ENCODE measurements at regions not wholly inside any gene's neighbourhood (a gene's known extent, or its start where the extent isn't known, plus 50 kb on each side); places are given as distances from the start of the nearest gene placed in this dataset.

DNA sequence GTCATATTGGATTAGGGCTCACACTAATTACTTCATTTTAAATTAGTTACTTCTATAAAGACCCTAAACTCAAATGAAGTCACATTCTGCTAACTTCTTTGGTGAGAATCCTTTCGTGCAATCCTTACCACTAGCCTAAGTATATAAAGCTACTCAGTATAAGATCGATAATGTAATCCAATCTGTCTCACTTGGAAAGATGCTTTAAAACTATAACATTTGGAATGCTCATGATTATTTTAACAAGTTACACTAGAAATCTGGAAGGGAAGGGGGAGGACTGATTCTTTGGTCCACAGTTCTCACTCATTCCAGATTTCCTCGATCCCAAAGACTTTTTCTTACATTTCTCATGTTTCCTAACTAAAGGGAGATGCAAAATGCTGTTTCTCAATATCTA, 336.4 kb upstream of the SLIT2 start:
- H3K27ac ChIP-seq, result no peak overlapping the region
- TF ChIP-seq, protein P1, sequence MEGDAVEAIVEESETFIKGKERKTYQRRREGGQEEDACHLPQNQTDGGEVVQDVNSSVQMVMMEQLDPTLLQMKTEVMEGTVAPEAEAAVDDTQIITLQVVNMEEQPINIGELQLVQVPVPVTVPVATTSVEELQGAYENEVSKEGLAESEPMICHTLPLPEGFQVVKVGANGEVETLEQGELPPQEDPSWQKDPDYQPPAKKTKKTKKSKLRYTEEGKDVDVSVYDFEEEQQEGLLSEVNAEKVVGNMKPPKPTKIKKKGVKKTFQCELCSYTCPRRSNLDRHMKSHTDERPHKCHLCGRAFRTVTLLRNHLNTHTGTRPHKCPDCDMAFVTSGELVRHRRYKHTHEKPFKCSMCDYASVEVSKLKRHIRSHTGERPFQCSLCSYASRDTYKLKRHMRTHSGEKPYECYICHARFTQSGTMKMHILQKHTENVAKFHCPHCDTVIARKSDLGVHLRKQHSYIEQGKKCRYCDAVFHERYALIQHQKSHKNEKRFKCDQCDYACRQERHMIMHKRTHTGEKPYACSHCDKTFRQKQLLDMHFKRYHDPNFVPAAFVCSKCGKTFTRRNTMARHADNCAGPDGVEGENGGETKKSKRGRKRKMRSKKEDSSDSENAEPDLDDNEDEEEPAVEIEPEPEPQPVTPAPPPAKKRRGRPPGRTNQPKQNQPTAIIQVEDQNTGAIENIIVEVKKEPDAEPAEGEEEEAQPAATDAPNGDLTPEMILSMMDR (IDR thresholded peaks at IDR 0.05), result no peak
- H3K27me3 ChIP-seq, result no peaks in the 10 kb centered on the region
- no peaks in the 10 kb centered on the region for H3K9me3 ChIP-seq
- no peaks in the 10 kb centered on the region for H3K36me3 ChIP-seq
- no peaks in the 10 kb centered on the region for H3K4me1 ChIP-seq
- no peak for DNase-seq (ENCODE audit: low spot score in 2 of 2)
- no peak overlapping the region for H3K4me3 ChIP-seq
- intact Hi-C loops (cut with DNase I), result no loop called here

DNA sequence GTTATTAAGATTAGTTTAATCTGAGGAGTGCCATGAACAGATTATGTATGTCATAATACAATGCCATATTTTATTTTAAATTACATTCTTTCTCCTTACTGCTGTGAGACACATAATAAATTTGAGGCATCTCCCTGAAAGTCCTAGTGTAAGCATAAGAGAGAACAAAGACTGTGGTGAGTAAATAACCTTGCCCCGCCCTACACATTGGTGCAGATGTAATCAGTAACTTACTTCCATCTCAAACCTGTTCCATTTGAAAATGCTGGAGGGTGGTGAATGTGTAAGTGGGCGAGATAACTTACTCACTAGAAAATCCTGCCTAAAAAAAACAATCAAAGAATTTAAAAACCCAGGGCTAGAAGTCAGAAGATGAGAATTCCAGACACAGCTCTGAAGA, 338.1 kb upstream of the SLIT2 start:
- intact Hi-C loops (cut with DNase I), result no loop called here

DNA sequence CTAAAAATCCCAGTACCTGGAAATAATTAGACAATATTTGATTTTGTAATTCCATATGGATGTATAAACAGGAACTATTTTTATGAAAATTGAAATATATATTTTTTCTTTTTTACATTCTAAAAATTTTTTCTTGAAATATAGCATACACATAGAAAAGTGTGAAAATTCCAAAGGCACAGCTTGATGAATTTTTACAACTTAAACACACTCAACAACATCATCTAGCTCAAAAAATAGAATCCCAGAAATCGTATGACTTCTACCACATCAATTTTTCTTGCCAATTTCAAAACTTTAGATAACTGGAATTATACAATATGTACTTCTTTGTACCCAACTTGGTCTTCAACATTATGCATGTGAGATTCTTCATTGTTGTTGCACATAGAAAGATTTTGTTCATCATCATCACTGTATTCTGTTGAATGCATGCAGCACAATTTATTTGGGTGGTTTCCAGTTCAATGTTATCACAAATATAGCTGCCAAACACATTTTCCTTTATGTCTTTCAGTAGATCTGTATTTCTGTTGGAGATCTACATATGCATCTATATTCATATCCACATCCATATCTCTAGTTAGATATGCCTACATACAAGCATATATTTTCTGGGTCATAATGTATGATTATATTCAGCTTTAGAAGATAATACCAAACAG, 340.7 kb upstream of the SLIT2 start:
- no peak overlapping the region for H3K27ac ChIP-seq
- TF ChIP-seq, protein P1 (IDR thresholded peaks at IDR 0.05), result no peak
- no peaks in the 10 kb centered on the region for H3K9me3 ChIP-seq
- intact Hi-C loops (cut with DNase I), result no loop called here
- no peaks in the 10 kb centered on the region for H3K36me3 ChIP-seq
- no peaks in the 10 kb centered on the region for H3K4me1 ChIP-seq
- H3K27me3 ChIP-seq, result no peaks in the 10 kb centered on the region
- H3K4me3 ChIP-seq, result no peak overlapping the region
- no peak for DNase-seq (ENCODE audit: low spot score in 2 of 2)

More for the DNA sequence above, 338.1 kb upstream of the SLIT2 start:
- Histone ChIP-seq H3K4me1 (no peaks in the 10 kb centered on the region), H3K36me3 (no peaks in the 10 kb centered on the region), H3K9me3 (no peaks in the 10 kb centered on the region), H3K27me3 (no peaks in the 10 kb centered on the region), H3K4me3 (no peak overlapping the region), H3K27ac (no peak overlapping the region)
- TF ChIP-seq, protein P1 (IDR thresholded peaks at IDR 0.05), result no peak
- no peak for DNase-seq (ENCODE audit: low spot score in 2 of 2)

DNA sequence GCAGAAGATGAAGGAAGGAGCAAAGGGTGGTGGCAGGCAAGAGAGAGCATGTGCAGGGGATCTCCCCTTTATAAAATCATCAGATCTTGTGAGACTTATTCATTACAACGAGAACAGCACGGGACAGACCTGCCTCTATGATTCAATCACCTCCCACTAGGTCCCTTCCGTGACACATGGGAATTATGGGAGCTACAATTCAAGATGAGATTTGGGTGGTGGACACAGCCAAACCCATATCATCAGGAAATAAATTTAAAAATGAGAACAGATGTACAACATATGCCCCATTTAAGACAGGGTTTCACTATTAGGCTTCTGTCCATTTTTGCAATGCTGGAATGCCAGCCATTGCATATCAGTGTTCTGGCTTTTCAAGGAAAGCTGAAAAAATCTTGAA, 346.7 kb upstream of the SLIT2 start:
- no peaks in the 10 kb centered on the region for H3K4me1 ChIP-seq
- H3K36me3 ChIP-seq, result no peaks in the 10 kb centered on the region
- DNase-seq (ENCODE audit: low spot score in 2 of 2), result no peak
- H3K27me3 ChIP-seq, result no peaks in the 10 kb centered on the region
- no peak overlapping the region for H3K27ac ChIP-seq
- TF ChIP-seq, protein P1 (IDR thresholded peaks at IDR 0.05), result no peak
- H3K9me3 ChIP-seq, result no peaks in the 10 kb centered on the region
- no peak overlapping the region for H3K4me3 ChIP-seq
- intact Hi-C loops (cut with DNase I), result no loop called here

DNA sequence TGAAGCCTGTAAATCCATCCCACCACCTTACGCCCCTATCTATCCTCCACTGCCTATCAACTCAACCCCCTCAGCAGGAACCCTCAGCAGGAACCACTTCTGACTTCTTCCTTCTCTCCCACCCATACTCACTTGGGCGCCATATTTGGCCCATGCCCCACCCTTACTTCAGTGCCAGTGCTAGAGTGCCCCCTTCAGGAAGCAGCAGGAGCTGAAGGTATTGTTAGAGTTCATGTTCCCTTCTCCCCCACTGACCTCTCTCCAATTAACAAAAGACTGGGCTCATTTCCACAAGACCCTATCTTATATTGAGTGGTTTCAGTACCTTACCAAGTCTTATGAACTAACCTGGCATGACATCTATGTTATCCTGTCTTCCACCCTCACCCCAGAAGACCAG, 363.1 kb upstream of the SLIT2 start:
- intact Hi-C loops (cut with DNase I), result no loop called here
- TF ChIP-seq, protein P1 (IDR thresholded peaks at IDR 0.05), result no peak

DNA sequence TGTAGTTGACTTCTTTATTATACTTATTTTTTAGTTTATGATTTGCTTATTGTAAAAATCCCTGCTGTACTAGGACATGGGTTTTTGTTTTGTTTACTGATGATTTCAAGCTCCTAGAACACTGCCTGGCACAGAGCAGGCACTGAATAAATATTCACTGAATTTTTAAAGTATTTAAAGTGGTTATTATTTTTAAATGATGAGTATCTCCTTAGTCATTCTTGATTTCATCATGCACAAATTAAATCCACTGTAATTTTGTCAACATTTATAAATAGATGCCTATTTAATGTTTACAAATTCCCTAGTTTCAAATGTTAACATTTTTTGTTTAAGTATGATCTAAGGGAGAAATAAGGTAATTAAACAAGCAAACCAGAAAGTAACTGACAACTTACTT, 367.9 kb upstream of the SLIT2 start:
- Histone ChIP-seq H3K36me3 (no peaks in the 10 kb centered on the region), H3K27ac (no peak overlapping the region), H3K27me3 (no peaks in the 10 kb centered on the region), H3K9me3 (no peaks in the 10 kb centered on the region), H3K4me3 (no peak overlapping the region), H3K4me1 (no peaks in the 10 kb centered on the region)
- TF ChIP-seq, protein P1 (IDR thresholded peaks at IDR 0.05), result no peak
- DNase-seq (ENCODE audit: low spot score in 2 of 2), result no peak
- intact Hi-C loops (cut with DNase I), result no loop called here

More for the DNA sequence above, 363.1 kb upstream of the SLIT2 start:
- no peaks in the 10 kb centered on the region for H3K9me3 ChIP-seq
- H3K27me3 ChIP-seq, result no peaks in the 10 kb centered on the region
- H3K4me1 ChIP-seq, result no peaks in the 10 kb centered on the region
- no peaks in the 10 kb centered on the region for H3K36me3 ChIP-seq
- H3K27ac ChIP-seq, result no peak overlapping the region
- H3K4me3 ChIP-seq, result no peak overlapping the region
- DNase-seq (ENCODE audit: low spot score in 2 of 2), result no peak

All from ascending aorta (tissue), 2 donors.